OCI-M2 (cell line): ENCODE measurements at regions not wholly inside any gene's neighbourhood (a gene's known extent, or its start where the extent isn't known, plus 50 kb on each side); places are given as distances from the start of the nearest gene placed in this dataset.

Experiments used
- DNase-seq: peaks from one replicate; lab custom pipeline; 2025; ENCODE audit not compliant: unreplicated experiment; lab: John Stamatoyannopoulos, UW

DNA sequence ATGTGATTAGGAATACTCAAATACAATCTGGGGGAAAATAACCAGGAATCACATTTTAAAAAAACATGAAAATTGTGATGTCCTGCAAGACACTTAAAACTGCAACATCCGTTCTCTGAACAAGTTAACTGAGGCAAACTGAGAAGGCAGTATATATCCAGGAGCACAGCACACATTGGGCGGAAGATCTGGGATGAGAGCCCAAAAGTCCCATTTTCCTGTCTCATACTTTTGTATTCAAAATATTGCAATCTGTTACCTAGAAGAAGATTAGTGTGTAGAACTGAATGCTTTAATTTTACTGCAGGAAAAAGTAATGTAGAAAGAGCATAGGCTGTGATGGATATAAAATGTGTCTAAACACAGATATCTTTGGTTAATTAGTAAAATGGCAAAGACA, 276.8 kb upstream of the FANCL start:
- DNase-seq = no peak

DNA sequence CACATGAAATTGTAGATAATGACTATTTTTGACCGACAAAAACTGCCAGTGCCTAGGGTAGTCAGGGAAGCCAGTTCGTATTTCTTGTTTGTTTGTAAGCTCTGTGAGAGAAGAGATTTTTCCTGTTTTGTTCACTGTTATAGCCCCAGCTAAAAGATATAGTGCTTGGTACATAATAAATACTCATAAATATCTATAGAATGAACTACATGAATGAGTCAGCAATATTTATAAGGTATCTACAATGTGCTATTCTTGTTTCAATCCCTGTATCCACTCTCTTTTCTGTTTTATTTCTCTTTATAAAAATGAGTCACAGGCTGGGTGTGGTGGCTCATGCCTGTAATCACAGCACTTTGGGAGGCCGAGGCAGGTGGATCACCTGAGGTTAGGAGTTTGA, 275.6 kb upstream of the FANCL start:
- DNase-seq = no peak

- no peak for DNase-seq
Observed at GRCh38 chr2:58515827-58516573, 274.9 kb upstream of the FANCL start.

DNA sequence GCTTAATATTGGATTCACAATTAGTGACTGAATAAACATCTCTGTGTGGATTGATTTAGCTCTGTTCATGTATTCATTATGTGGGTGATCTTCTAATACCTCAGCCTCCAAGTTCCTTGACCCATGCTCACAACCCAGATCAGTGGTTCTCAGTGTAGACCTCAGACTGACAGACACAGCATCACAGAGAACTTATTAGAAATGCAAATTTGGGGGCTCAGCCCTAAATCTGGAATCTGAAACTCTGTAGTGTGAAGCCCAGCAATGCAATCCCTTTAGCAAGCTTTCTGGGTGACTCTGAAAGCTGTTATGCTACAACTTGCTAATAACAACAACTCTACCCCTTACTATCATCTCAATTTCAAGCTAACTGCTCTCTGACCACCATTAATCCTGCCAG, 273.1 kb upstream of the FANCL start:
- no peak for DNase-seq

- no peak for DNase-seq
Observed at GRCh38 chr2:58512878-58513277, 271.8 kb upstream of the FANCL start.

GRCh38 chr2:58508006-58508405, 266.9 kb upstream of the FANCL start:
- DNase-seq = no peak

DNA sequence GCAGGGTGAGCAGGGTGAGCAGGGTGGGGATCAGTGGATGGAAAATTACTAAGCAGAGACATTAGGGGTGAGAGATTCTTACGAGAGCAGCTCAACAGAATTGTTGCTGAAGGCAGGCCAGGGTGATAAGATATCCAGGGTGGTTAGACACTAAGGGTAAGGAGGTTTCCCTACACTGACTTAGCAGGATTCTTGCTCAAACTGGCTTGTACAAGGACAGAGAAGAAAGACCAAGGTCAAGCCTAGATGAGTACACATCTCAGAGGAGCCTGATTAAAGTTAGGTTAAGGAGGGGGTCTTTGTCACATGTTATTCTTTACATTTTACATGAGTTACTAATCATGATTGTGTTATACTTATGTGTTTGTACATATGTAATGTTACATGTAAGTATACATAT, 262.8 kb upstream of the FANCL start:
- DNase-seq = no peak

DNA sequence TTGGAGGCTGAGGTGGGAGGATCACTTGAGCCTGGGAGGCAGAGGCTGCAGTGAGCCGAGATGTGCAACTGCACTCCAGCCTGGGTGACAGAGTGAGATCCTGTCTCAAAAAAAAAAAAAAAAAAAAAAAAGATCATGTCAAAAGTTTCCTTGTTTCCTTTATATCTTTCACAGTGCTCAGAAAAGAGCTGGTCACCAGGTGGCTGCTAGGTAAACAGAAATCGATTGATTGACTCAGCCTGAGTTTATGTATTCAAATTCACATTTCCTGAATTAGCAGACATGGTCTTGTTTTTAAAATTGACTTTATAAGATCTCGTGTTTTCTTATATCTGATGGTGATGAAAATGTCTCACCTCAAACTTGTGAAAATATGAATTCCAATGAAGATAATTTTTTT, 261.8 kb upstream of the FANCL start:
- no peak for DNase-seq

DNA sequence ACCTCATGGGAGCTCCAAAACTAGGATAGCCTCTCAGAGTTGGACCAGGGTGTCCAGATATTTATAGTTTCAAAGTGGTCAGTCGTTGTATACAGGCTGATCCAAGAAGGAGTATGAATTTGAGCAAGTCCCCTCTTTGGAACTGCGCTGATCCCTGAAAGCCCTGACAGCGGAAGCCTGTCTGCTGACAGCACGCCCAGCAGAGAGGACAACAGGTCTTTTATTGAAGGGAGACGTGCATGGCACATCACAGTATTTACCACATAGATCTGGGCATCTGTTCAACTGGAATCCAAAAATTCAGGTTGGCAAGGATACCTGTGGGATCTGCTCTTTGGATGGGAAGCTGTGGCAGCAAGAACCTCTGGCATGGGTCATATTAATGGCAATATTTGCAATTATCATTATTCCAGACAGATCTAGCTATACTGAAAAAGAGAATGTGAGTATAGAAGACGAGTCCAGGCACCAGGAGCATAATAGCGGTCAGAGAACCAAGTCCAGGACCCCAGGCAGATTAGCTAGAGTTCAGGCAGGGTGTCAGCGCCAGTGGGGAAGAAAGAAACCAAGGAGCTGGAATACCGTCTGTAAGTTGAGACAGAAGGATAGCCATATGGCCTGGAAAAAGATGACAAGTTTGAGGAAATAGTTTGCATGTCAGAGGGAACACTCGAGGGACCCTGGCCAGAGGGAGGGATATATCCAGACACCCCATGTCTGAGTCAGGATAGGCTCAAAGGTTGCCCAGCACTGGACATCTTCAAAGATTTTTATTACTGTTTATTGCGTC, 260.4 kb upstream of the FANCL start:
- no peak for DNase-seq

- no peak for DNase-seq
Observed at GRCh38 chr2:58497168-58497567, 256.0 kb upstream of the FANCL start.

DNA sequence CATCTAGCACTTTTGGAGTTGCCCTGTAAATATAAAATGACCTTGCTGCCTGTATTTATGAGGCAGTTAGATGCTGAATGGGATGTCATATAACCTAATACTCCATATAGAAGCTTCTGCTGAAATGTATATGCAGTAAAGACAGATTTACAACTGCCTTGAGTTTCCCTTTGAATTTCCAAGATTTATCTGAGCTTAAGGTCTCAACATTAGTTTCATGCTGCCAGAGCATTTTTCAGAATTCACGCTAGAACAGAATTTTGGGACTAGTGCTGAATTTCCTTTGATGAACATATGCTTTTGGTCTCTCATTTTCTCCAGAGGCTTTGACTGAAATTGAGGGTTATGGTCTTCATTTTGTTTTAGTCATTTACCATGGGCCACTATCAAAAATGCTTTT, 254.7 kb upstream of the FANCL start:
- no peak for DNase-seq

- DNase-seq = no peak
Observed at GRCh38 chr2:58494071-58494501, 253.0 kb upstream of the FANCL start.

GRCh38 chr2:58484629-58485028, 243.5 kb upstream of the FANCL start:
- no peak for DNase-seq

DNA sequence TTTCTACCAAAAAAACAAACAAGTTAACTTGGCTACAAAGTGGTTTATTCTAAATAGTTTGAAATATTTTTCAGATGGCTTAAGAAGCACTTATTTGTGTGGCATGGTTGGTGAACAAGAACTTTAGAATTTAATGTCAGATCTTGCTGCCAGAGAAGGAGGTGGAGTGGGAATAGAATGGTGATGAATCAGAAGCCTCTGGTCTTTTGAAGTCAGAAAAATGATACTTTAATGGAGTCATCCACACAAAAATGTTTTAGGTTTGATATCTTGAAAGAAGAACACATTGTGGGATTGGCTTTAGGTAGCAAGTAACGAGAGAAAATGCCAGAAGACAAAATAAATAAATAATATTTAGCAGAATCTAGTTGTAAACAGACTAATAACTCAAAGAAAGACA, 243.1 kb upstream of the FANCL start:
- DNase-seq = no peak

DNA sequence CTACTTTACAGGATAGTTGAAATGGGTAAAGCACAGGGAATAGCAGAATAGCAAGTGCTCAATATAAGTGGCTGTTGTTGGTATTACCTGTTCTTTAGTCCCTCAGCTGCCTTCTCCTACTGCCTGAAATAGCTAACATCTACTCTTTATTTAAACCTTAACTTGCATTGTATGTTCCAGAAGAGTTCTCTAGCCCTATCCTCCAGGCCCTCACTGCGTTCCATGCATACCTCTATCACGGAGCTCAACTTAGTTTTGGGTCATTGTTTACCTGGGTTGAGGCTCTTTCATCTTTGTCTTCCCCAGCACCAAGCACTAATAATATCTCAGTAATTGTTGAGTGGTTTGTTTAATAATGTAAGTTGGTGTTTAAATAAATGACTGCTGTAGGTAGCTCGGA, 242.2 kb upstream of the FANCL start:
- DNase-seq = no peak

GRCh38 chr2:58481670-58482069, 240.5 kb upstream of the FANCL start:
- DNase-seq = no peak

GRCh38 chr2:58480141-58480540, 239.0 kb upstream of the FANCL start:
- DNase-seq = no peak

GRCh38 chr2:58479535-58480140, 238.5 kb upstream of the FANCL start:
- no peak for DNase-seq

DNA sequence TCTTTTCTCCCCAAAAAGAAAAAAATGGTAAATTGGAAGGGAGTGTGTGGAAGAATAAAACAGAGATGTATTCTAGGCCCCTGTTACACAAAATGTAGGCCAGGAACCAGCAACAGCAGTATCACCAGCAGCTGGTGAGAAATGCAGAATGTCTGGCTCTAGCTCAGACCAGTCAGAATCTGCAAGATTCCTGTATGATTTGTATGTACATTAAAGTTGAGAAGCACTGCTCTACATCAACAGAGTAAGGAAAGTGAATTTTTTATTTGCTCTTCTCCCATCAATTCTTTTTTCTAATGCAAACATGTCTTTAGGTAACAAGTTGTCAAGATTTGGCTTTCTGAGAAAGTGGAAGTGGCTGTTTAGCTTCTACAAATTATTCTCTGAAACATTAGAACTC, 235.4 kb upstream of the FANCL start:
- no peak for DNase-seq

DNA sequence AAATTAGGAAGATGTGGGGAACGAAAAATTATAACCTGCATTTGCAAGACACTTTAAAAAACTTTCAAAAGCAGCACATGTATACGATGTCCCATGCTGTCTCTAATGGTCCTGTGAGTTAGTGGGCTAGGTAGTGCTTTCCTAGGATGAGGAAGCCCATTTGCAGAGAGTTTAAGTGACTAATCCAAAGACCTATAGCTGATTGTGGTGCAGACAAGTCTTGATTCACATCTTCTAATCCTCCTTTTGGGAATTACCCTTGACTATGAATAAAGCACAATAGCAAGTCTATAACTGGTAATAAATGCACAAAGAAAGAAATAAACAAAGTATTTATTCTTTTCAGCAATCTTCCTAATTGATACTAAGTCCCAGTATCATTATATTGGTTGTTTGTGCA, 234.6 kb upstream of the FANCL start:
- no peak for DNase-seq

DNA sequence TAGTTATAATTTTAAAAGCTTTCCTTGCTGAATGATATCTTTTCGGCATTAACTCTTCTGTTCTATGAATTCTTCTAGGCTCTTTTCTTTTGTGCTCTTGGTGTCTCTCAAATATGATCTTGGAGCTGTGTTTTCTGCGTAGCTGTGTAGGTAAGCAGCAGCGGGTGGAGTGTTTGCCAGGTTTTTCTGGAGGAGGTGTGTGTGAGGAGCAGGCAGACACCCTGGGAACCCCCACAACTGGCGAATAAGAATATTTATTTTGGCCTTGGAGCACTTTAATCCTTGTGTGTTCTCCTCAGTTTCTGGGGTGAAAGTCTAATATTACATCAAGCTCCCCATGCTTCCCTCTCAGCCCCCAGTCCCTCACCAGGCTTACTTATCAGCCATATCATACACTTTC, 232.0 kb upstream of the FANCL start:
- DNase-seq = no peak

DNA sequence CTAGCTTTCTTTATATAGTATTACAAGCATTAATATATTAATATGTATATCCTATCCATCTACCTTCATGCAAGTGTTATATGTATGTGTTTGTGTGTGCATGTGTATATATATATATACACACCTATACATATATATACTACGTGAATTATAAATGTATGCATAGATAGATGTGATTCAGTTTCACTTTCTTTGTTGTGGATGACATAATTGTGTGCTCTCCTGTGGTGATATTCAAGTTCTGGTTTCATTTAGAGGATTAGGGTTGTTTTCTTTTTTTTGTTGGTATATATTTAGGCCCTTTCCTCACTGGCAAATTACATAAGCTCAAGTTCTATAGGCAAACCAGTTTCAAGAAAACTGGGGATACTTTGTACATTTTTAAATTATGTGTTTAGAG, 225.7 kb upstream of the FANCL start:
- DNase-seq = no peak
